OCI-LY1 (cell line): ENCODE measurements at regions not wholly inside any gene's neighbourhood (a gene's known extent, or its start where the extent isn't known, plus 50 kb on each side); places are given as distances from the start of the nearest gene placed in this dataset.

ENCODE experiments used
- H2AFZ ChIP-seq: fragments of 200-600 bp; sonication (generic), shearing (Covaris generic); 2 replicates; pipeline ENCODE4 v1.6.0; 2014; ENCODE audit warnings: antibody characterized with exemption, mild to moderate bottlenecking, low read length
- H3F3A ChIP-seq: fragments of 200-600 bp; sonication (generic), shearing (Covaris generic); 2 replicates; pipeline ENCODE4 v1.6.0; 2014; ENCODE audit warnings: mild to moderate bottlenecking, antibody characterized with exemption, low read length, moderate library complexity; ENCODE audit not compliant: insufficient read depth
- H3K27ac ChIP-seq: fragments of 200-600 bp; sonication (generic); 2 replicates; pipeline ENCODE4 v1.5.1; 2014; ENCODE audit warnings: low read length, mixed run types, mild to moderate bottlenecking, low read depth; ENCODE audit not compliant: poor library complexity, severe bottlenecking
- H3K27me3 ChIP-seq: fragments of 200-600 bp; sonication (generic); 2 replicates; pipeline ENCODE4 v1.6.0; 2014; ENCODE audit warnings: antibody characterized with exemption, mild to moderate bottlenecking, low read length, moderate library complexity; ENCODE audit not compliant: insufficient read depth
- H3K36me3 ChIP-seq: fragments of 200-600 bp; sonication (generic); 2 replicates; pipeline ENCODE4 v1.6.1; 2014; ENCODE audit warnings: mild to moderate bottlenecking, antibody characterized with exemption, low read length, moderate library complexity, mixed read lengths; ENCODE audit not compliant: insufficient read depth
- H3K4me1 ChIP-seq: fragments of 200-600 bp; sonication (generic); 2 replicates; pipeline ENCODE4 v1.5.1; 2014; ENCODE audit warnings: mild to moderate bottlenecking, low read length, moderate library complexity; ENCODE audit not compliant: insufficient read depth, severe bottlenecking
- H3K4me2 ChIP-seq: fragments of 200-600 bp; sonication (generic), shearing (Covaris generic); 2 replicates; pipeline ENCODE4 v1.6.1; 2014; ENCODE audit warnings: low read length
- H3K4me3 ChIP-seq: fragments of 200-600 bp; sonication (generic); 2 replicates; pipeline ENCODE4 v1.5.1; 2014; ENCODE audit warnings: low read length, low read depth, mild to moderate bottlenecking, mixed read lengths; ENCODE audit not compliant: poor library complexity, severe bottlenecking
- H3K79me2 ChIP-seq: fragments of 200-600 bp; shearing (Covaris generic); 2 replicates; pipeline ENCODE4 v1.6.1; 2016; ENCODE audit warnings: mixed run types, low read length, mixed read lengths; ENCODE audit not compliant: insufficient read depth
- H3K9ac ChIP-seq: fragments of 200-600 bp; sonication (generic), shearing (Covaris generic); 2 replicates; pipeline ENCODE4 v1.6.1; 2014; ENCODE audit warnings: mild to moderate bottlenecking, low read length, mixed read lengths
- H3K9me2 ChIP-seq: fragments of 200-600 bp; sonication (generic), shearing (Covaris generic); 2 replicates; pipeline ENCODE4 v1.6.1; 2014; ENCODE audit warnings: low read depth, mild to moderate bottlenecking, low read length, mixed read lengths
- H3K9me3 ChIP-seq: fragments of 200-600 bp; shearing (Covaris generic); 2 replicates; pipeline ENCODE4 v1.6.1; 2014; ENCODE audit warnings: low read length, mixed read lengths
- H4K20me1 ChIP-seq: fragments of 200-600 bp; sonication (generic), shearing (Covaris generic); 2 replicates; pipeline ENCODE4 v1.6.0; 2016; ENCODE audit warnings: mild to moderate bottlenecking, low read length; ENCODE audit not compliant: insufficient read depth
- CTCF ChIP-seq: fragments of 200-600 bp; sonication (generic), shearing (Covaris generic); IDR thresholded peaks from 2 replicates; pipeline ENCODE4 v1.5.1; 2017; ENCODE audit warnings: mild to moderate bottlenecking, antibody characterized with exemption, low read length, moderate library complexity, mixed read lengths
- EZH2 ChIP-seq: fragments of 200-600 bp; sonication (generic), shearing (Covaris generic); IDR thresholded peaks from 2 replicates; pipeline ENCODE4 v1.8.0; 2017; ENCODE audit warnings: borderline replicate concordance, mixed run types, mild to moderate bottlenecking, antibody characterized with exemption, low read length, moderate library complexity, mixed read lengths

- H2AFZ ChIP-seq, result no peak overlapping the region
- no peak overlapping the region for H3K4me3 ChIP-seq
- TF ChIP-seq EZH2, result no peak
- no peak for TF ChIP-seq CTCF
- H3K36me3 ChIP-seq, result no peaks in the 10 kb centered on the region
- H3K4me1 ChIP-seq, result no peaks in the 10 kb centered on the region
- H3K9me3 ChIP-seq, result no peaks in the 10 kb centered on the region
- no peaks in the 10 kb centered on the region for H4K20me1 ChIP-seq
- H3K27ac ChIP-seq, result no peak overlapping the region
- H3F3A ChIP-seq, result no peaks in the 10 kb centered on the region
- H3K27me3 ChIP-seq, result no peaks in the 10 kb centered on the region
- H3K9ac ChIP-seq, result no peak overlapping the region
- H3K9me2 ChIP-seq, result no peaks in the 10 kb centered on the region; the same call in 1 of the 2 replicates
- H3K4me2 ChIP-seq, result no peak overlapping the region
- H3K79me2 ChIP-seq, result no peaks in the 10 kb centered on the region
Observed at GRCh38 chr14:85953265-85953664, 423.3 kb downstream of the FLRT2 start.

- H3K4me3 ChIP-seq, result no peak overlapping the region
- no peaks in the 10 kb centered on the region for H3K79me2 ChIP-seq
- no peak overlapping the region for H3K27ac ChIP-seq
- H3K36me3 ChIP-seq, result no peaks in the 10 kb centered on the region
- H3F3A ChIP-seq, result no peaks in the 10 kb centered on the region
- H2AFZ ChIP-seq, result no peak overlapping the region
- no peak overlapping the region for H3K9ac ChIP-seq
- no peaks in the 10 kb centered on the region for H3K27me3 ChIP-seq
- no peaks in the 10 kb centered on the region for H4K20me1 ChIP-seq
- H3K9me3 ChIP-seq, result peaks cover 2% of the 10 kb centered on the region; the same call in 1 of the 2 replicates
- H3K9me2 ChIP-seq, result no peaks in the 10 kb centered on the region; the same call in 1 of the 2 replicates
- no peak overlapping the region for H3K4me2 ChIP-seq
- no peak for TF ChIP-seq CTCF
- no peak for TF ChIP-seq EZH2
- H3K4me1 ChIP-seq, result no peaks in the 10 kb centered on the region
Observed at GRCh38 chr14:85948153-85948552, 418.2 kb downstream of the FLRT2 start.

GRCh38 chr14:85947461-85948139 is 417.7 kb downstream of the FLRT2 start:
- Histone ChIP-seq H3K4me2 (no peak overlapping the region), H3K9me3 (peaks cover 4% of the 10 kb centered on the region), H3K79me2 (no peaks in the 10 kb centered on the region)

More at GRCh38 chr14:85947461-85948139, 417.7 kb downstream of the FLRT2 start:
- no peaks in the 10 kb centered on the region for H4K20me1 ChIP-seq
- no peak overlapping the region for H3K9ac ChIP-seq
- no peak overlapping the region for H3K4me3 ChIP-seq
- TF ChIP-seq CTCF (no peak), EZH2 (no peak)
- H3K36me3 ChIP-seq, result no peaks in the 10 kb centered on the region
- H3K27ac ChIP-seq, result no peak overlapping the region
- H3K4me1 ChIP-seq, result no peaks in the 10 kb centered on the region
- no peaks in the 10 kb centered on the region for H3K27me3 ChIP-seq
- no peaks in the 10 kb centered on the region for H3F3A ChIP-seq
- H2AFZ ChIP-seq, result no peak overlapping the region
- no peaks in the 10 kb centered on the region; the same call in 1 of the 2 replicates for H3K9me2 ChIP-seq
